ENCODE measurements at regions not wholly inside any gene's neighbourhood (a gene's known extent, or its start where the extent isn't known, plus 50 kb on each side); places are given as distances from the start of the nearest gene placed in this dataset.

DNA sequence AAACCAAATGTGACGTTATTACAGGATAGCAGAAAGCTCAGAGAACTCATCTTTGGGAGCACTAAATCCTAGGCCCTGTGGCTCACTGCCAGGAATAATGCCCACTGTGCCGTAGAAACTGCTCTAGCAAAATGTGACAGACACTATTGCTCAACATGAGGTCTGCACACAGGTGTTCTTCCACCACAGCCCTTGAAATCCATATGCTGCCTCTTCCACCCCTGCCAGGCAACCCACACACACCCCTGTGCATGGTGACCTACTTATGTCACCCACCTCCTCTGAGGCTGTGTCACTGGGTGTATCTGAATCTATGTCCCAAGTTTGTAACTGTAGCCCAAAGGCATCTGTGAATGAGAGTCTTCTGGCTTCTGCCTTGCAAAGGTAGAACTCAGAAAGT, 66.1 kb upstream of the MBOAT2 start:
- TF ChIP-seq, protein P1, sequence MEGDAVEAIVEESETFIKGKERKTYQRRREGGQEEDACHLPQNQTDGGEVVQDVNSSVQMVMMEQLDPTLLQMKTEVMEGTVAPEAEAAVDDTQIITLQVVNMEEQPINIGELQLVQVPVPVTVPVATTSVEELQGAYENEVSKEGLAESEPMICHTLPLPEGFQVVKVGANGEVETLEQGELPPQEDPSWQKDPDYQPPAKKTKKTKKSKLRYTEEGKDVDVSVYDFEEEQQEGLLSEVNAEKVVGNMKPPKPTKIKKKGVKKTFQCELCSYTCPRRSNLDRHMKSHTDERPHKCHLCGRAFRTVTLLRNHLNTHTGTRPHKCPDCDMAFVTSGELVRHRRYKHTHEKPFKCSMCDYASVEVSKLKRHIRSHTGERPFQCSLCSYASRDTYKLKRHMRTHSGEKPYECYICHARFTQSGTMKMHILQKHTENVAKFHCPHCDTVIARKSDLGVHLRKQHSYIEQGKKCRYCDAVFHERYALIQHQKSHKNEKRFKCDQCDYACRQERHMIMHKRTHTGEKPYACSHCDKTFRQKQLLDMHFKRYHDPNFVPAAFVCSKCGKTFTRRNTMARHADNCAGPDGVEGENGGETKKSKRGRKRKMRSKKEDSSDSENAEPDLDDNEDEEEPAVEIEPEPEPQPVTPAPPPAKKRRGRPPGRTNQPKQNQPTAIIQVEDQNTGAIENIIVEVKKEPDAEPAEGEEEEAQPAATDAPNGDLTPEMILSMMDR (conservative IDR thresholded peaks at IDR 0.05; ENCODE audit: low read length) = no peak
- TF ChIP-seq EZH2phosphoT487 (IDR thresholded peaks at IDR 0.05; ENCODE audit: borderline replicate concordance) = no peak
